ENCODE measurements at regions not wholly inside any gene's neighbourhood (a gene's known extent, or its start where the extent isn't known, plus 50 kb on each side); places are given as distances from the start of the nearest gene placed in this dataset.

DNA sequence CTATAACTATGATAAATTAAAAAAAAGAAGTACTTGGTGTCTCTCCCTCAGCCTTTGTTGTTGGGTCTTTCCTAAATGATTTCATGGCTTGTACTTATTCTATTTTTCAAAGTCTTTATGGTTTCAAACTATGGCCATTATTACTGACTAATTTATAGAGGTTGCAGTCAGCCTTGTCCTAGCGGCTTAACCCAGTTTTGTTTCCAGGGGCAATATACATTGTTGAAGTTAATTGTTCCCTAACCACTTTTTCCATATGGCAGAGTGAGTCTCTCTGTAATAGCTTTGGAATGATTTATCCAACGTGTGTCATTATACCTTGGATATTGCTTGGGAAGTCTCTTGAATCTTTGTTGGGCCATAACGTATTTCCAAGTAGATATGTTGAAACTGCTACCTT lies 408.8 kb downstream of the HRH4 start:
- DNase-seq (ENCODE audit: low spot score in 2 of 2): no peak
- TF ChIP-seq POLR2A (IDR thresholded peaks at IDR 0.05): no peak
- TF ChIP-seq, protein P1, sequence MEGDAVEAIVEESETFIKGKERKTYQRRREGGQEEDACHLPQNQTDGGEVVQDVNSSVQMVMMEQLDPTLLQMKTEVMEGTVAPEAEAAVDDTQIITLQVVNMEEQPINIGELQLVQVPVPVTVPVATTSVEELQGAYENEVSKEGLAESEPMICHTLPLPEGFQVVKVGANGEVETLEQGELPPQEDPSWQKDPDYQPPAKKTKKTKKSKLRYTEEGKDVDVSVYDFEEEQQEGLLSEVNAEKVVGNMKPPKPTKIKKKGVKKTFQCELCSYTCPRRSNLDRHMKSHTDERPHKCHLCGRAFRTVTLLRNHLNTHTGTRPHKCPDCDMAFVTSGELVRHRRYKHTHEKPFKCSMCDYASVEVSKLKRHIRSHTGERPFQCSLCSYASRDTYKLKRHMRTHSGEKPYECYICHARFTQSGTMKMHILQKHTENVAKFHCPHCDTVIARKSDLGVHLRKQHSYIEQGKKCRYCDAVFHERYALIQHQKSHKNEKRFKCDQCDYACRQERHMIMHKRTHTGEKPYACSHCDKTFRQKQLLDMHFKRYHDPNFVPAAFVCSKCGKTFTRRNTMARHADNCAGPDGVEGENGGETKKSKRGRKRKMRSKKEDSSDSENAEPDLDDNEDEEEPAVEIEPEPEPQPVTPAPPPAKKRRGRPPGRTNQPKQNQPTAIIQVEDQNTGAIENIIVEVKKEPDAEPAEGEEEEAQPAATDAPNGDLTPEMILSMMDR (IDR thresholded peaks at IDR 0.05): no peak
- no peak for TF ChIP-seq EP300 (IDR thresholded peaks at IDR 0.05)
- no peak for TF ChIP-seq POLR2AphosphoS5 (IDR thresholded peaks at IDR 0.05)
- Histone ChIP-seq H3K4me1 (no peaks in the 10 kb centered on the region), H3K4me3 (no peak overlapping the region), H3K27me3 (no peaks in the 10 kb centered on the region), H3K9me3 (no peaks in the 10 kb centered on the region), H3K36me3 (no peaks in the 10 kb centered on the region), H3K27ac (no peak overlapping the region)
- 75% methylated on average over 3 of the region's 3 CpGs for WGBS

DNA sequence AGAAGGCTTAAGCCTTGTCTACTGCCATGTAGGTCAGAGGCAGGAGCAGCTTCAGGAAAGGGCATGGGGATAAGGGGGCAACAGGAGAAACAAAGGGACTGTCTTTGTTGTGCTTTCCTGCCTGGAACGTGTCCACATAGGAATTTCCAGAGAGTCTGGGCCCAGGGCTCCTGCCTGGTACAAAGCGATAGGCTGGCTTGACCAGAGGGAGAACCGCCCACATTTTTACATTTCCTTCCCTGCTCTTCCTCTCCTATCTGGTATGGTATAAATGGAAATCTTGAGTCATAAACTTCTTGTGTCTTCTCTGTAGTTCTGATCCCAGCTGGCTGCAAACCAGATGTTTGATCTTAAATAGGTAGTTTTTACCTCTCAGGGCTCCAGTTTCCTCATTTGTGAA lies 414.8 kb downstream of the HRH4 start:
- no peak for DNase-seq (ENCODE audit: low spot score in 2 of 2)
- no peaks in the 10 kb centered on the region for H3K4me1 ChIP-seq
- 74% methylated on average over 3 of the region's 3 CpGs for WGBS
- no peak for TF ChIP-seq POLR2AphosphoS5 (IDR thresholded peaks at IDR 0.05)
- TF ChIP-seq, protein P1 (IDR thresholded peaks at IDR 0.05): no peak
- TF ChIP-seq EP300 (IDR thresholded peaks at IDR 0.05): no peak
- TF ChIP-seq POLR2A (IDR thresholded peaks at IDR 0.05): no peak
- H3K27ac ChIP-seq: no peak overlapping the region
- no peaks in the 10 kb centered on the region for H3K9me3 ChIP-seq
- no peaks in the 10 kb centered on the region for H3K27me3 ChIP-seq
- no peak overlapping the region for H3K4me3 ChIP-seq
- no peaks in the 10 kb centered on the region for H3K36me3 ChIP-seq

DNA sequence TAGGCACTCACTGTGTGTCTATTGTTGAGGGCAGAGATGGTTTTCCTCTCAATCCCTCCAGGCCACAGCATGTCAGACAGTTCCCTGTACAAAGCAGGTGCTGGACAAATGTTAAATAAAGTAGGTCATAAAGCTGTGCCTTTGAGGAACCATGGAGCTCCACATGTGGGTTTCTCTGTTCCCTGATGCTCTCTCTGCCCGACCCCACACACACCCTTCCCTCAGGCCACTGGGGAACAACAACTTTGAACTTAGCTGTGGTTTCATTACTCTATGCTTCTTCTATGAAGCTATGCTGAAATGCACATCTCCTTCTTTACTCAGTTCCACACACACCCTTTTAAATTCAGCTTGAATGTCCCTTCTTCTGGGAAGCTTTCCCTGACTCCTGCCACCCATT lies 415.3 kb downstream of the HRH4 start:
- TF ChIP-seq, protein P1 (IDR thresholded peaks at IDR 0.05): no peak
- no peak for TF ChIP-seq EP300 (IDR thresholded peaks at IDR 0.05)
- no peak for TF ChIP-seq POLR2A (IDR thresholded peaks at IDR 0.05)
- TF ChIP-seq POLR2AphosphoS5 (IDR thresholded peaks at IDR 0.05): no peak
- Histone ChIP-seq H3K4me3 (no peak overlapping the region), H3K36me3 (no peaks in the 10 kb centered on the region), H3K9me3 (no peaks in the 10 kb centered on the region), H3K4me1 (no peaks in the 10 kb centered on the region), H3K27me3 (no peaks in the 10 kb centered on the region), H3K27ac (no peak overlapping the region)
- no peak for DNase-seq (ENCODE audit: low spot score in 2 of 2)
- WGBS: 6% methylated on average over 1 of the region's 1 CpG

DNA sequence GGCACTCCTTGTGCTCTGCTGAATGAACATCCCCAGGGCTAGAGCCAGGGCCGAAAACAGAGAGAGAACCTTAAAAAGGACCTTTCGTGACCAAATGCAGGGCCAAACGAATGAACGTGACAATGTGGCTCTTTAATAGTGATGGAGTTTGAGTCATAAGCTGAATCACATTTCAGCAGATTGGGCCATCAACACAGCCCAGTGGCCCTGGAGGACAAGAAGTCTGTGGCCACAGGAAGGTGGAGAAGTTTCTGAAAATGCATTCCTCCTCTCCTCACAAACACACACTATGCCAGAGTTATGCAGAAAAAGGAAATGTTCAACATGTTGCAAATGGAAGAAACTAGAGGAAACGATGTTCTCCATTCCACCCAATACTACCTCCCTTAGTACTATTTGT lies 415.8 kb downstream of the HRH4 start:
- WGBS: 73% methylated on average over 5 of the region's 5 CpGs
- H3K4me3 ChIP-seq: no peak overlapping the region
- DNase-seq (ENCODE audit: low spot score in 2 of 2): no peak
- no peaks in the 10 kb centered on the region for H3K9me3 ChIP-seq
- H3K4me1 ChIP-seq: no peaks in the 10 kb centered on the region
- TF ChIP-seq POLR2A (IDR thresholded peaks at IDR 0.05) (no peak), POLR2AphosphoS5 (IDR thresholded peaks at IDR 0.05) (no peak), EP300 (IDR thresholded peaks at IDR 0.05) (no peak)
- TF ChIP-seq, protein P1 (IDR thresholded peaks at IDR 0.05): no peak
- no peak overlapping the region for H3K27ac ChIP-seq
- no peaks in the 10 kb centered on the region for H3K27me3 ChIP-seq
- H3K36me3 ChIP-seq: no peaks in the 10 kb centered on the region

DNA sequence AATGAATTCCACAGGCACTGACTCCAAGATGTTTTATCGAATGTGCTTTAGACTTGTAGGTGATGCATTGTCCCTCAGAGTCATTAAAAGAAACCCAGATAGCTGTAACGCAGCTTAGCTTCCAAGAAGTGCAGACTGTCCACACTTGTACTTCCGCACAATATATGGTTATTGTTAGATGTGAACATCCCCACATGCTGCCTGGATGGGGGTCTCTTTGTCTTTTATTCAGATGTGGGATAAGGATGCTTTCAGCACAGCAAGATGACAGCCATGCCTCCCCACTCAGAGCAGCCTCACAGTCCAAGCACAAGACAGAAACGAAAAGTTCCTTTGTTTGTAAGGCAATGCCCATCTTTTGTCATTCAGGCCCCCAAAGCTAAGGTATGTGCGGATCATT lies 416.6 kb downstream of the HRH4 start:
- Histone ChIP-seq H3K4me3 (no peak overlapping the region), H3K9me3 (no peaks in the 10 kb centered on the region), H3K36me3 (no peaks in the 10 kb centered on the region), H3K27me3 (no peaks in the 10 kb centered on the region), H3K27ac (no peak overlapping the region), H3K4me1 (no peaks in the 10 kb centered on the region)
- 84% methylated on average over 5 of the region's 5 CpGs for WGBS
- no peak for DNase-seq (ENCODE audit: low spot score in 2 of 2)
- TF ChIP-seq EP300 (IDR thresholded peaks at IDR 0.05) (no peak), POLR2A (IDR thresholded peaks at IDR 0.05) (no peak), POLR2AphosphoS5 (IDR thresholded peaks at IDR 0.05) (no peak)
- TF ChIP-seq, protein P1 (IDR thresholded peaks at IDR 0.05): no peak

All from suprapubic skin (tissue), 4 donors.